ENCODE measurements at regions not wholly inside any gene's neighbourhood (a gene's known extent, or its start where the extent isn't known, plus 50 kb on each side); places are given as distances from the start of the nearest gene placed in this dataset.
A peak's percentile ranks its signal among the peaks of the same experiment; 100 is the strongest.

DNA sequence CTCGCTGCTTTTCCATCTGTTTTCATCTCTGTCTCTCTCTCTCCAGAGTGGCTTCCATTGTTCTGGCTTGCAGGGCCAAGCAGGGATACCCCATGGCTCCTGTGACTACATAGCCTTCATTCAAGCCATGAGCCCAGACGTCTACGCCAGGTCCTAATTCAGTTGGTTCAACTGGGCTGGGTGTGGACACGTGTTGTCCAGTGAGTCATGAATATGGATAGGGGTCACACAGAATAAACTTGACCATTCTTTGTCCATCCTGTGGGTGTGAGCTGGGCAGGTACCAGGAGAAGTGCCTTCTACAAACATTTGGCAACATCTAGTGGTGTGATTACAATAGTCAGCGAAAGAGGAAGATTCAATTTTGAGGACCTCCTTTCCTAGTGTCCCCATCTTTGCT is 96.9 kb upstream of the ARMC2 start:
- H3K4me3 ChIP-seq = no peak overlapping the region
- intact Hi-C loops (cut with DNase I; ENCODE audit: low total_unique reads) = no loop called here
- H3K4me1 ChIP-seq = peaks cover 22% of the 10 kb centered on the region
- TF ChIP-seq, protein P1, sequence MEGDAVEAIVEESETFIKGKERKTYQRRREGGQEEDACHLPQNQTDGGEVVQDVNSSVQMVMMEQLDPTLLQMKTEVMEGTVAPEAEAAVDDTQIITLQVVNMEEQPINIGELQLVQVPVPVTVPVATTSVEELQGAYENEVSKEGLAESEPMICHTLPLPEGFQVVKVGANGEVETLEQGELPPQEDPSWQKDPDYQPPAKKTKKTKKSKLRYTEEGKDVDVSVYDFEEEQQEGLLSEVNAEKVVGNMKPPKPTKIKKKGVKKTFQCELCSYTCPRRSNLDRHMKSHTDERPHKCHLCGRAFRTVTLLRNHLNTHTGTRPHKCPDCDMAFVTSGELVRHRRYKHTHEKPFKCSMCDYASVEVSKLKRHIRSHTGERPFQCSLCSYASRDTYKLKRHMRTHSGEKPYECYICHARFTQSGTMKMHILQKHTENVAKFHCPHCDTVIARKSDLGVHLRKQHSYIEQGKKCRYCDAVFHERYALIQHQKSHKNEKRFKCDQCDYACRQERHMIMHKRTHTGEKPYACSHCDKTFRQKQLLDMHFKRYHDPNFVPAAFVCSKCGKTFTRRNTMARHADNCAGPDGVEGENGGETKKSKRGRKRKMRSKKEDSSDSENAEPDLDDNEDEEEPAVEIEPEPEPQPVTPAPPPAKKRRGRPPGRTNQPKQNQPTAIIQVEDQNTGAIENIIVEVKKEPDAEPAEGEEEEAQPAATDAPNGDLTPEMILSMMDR (IDR thresholded peaks at IDR 0.05) = no peak
- no peak for TF ChIP-seq POLR2A (IDR thresholded peaks at IDR 0.05)
- no peaks in the 10 kb centered on the region for H3K27me3 ChIP-seq
- 94 to 98% methylated on average over 5 of the region's 5 CpGs for WGBS, 2 donors
- H3K9me3 ChIP-seq = no peaks in the 10 kb centered on the region
- H3K27ac ChIP-seq = no peak overlapping the region
- no peak for DNase-seq
- H3K36me3 ChIP-seq (ENCODE audit: low read depth, missing control alignments) = no peaks in the 10 kb centered on the region

- WGBS, 2 donors = 32 to 62% methylated on average over 5 of the region's 5 CpGs
- peak; percentile 84 for DNase-seq
- Histone ChIP-seq H3K27me3 (no peaks in the 10 kb centered on the region), H3K36me3 (ENCODE audit: low read depth, missing control alignments) (no peaks in the 10 kb centered on the region), H3K9me3 (no peaks in the 10 kb centered on the region), H3K4me1 (peaks cover 22% of the 10 kb centered on the region), H3K4me3 (no peak overlapping the region), H3K27ac (no peak overlapping the region)
- intact Hi-C loops (cut with DNase I; ENCODE audit: low total_unique reads) = no loop called here
- TF ChIP-seq, protein P1 (IDR thresholded peaks at IDR 0.05) = no peak
- no peak for TF ChIP-seq POLR2A (IDR thresholded peaks at IDR 0.05)
Measured at GRCh38 chr6:108751851-108752732, 96.1 kb upstream of the ARMC2 start.

- WGBS, 2 donors = 41 to 49% methylated on average over 9 of the region's 9 CpGs
- peak overlapping the region in 1 of 2 donors; percentile 13 for H3K27ac ChIP-seq
Measured at GRCh38 chr6:108752733-108753590, 95.3 kb upstream of the ARMC2 start.

GRCh38 chr6:108755257-108756240 is 92.7 kb upstream of the ARMC2 start:
- Histone ChIP-seq H3K27ac (no peak overlapping the region), H3K4me1 (peaks cover 30% of the 10 kb centered on the region), H3K4me3 (no peak overlapping the region), H3K36me3 (ENCODE audit: low read depth, missing control alignments) (no peaks in the 10 kb centered on the region), H3K27me3 (no peaks in the 10 kb centered on the region), H3K9me3 (no peaks in the 10 kb centered on the region)
- intact Hi-C loops (cut with DNase I; ENCODE audit: low total_unique reads) = no loop called here
- no peak for TF ChIP-seq POLR2A (IDR thresholded peaks at IDR 0.05)
- TF ChIP-seq, protein P1 (IDR thresholded peaks at IDR 0.05) = no peak
- DNase-seq = no peak
- 42 to 51% methylated on average over 3 of the region's 3 CpGs for WGBS, 2 donors

More at GRCh38 chr6:108752733-108753590, 95.3 kb upstream of the ARMC2 start:
- peaks cover 22% of the 10 kb centered on the region for H3K4me1 ChIP-seq
- H3K4me3 ChIP-seq = no peak overlapping the region
- H3K9me3 ChIP-seq = no peaks in the 10 kb centered on the region
- no peaks in the 10 kb centered on the region for H3K36me3 ChIP-seq (ENCODE audit: low read depth, missing control alignments)
- H3K27me3 ChIP-seq = no peaks in the 10 kb centered on the region
- DNase-seq = no peak
- intact Hi-C loops (cut with DNase I; ENCODE audit: low total_unique reads) = no loop called here
- TF ChIP-seq POLR2A (IDR thresholded peaks at IDR 0.05) = no peak
- TF ChIP-seq, protein P1 (IDR thresholded peaks at IDR 0.05) = no peak

All from testis (tissue), 2 donors.